Immature natural killer cell (primary cell): ENCODE measurements at regions not wholly inside any gene's neighbourhood (a gene's known extent, or its start where the extent isn't known, plus 50 kb on each side); places are given as distances from the start of the nearest gene placed in this dataset.

Source experiments
- DNase-seq, 3 donors: peaks; one replicate each; pipeline ENCODE4 v3.0.0; 2022; ENCODE audit warnings: mixed read lengths in 1 of 3
- H3K27ac Mint-ChIP-seq, 6 donors: one replicate each; pipeline ENCODE4 v1.8.0; 2020; ENCODE audit warnings: mixed read lengths in 6 of 6, mild to moderate bottlenecking in 5 of 6, inconsistent platforms in 4 of 6, moderate library complexity in 3 of 6
- H3K27me3 Mint-ChIP-seq, 3 donors: one replicate each; pipeline ENCODE4 v1.8.0; 2020 to 2021; ENCODE audit warnings: low read depth in 3 of 3, mild to moderate bottlenecking in 3 of 3, mixed read lengths in 3 of 3, moderate library complexity in 3 of 3, inconsistent platforms in 1 of 3
- H3K36me3 Mint-ChIP-seq, 3 donors: one replicate each; pipeline ENCODE4 v1.8.0; 2020; ENCODE audit warnings: mixed read lengths in 3 of 3, inconsistent platforms in 2 of 3, mild to moderate bottlenecking in 2 of 3
- H3K4me1 Mint-ChIP-seq, 2 donors: one replicate each; pipeline ENCODE4 v1.8.0; 2020; ENCODE audit warnings: inconsistent platforms in 2 of 2, mild to moderate bottlenecking in 2 of 2, mixed read lengths in 2 of 2, moderate library complexity in 1 of 2
- H3K4me3 Mint-ChIP-seq, 5 donors: one replicate each; pipeline ENCODE4 v1.8.0; 2020; ENCODE audit warnings: mild to moderate bottlenecking in 5 of 5, mixed read lengths in 5 of 5, inconsistent platforms in 3 of 5, moderate library complexity in 3 of 5
- H3K9me3 Mint-ChIP-seq, 6 donors: one replicate each; pipeline ENCODE4 v1.8.0; 2020; ENCODE audit warnings: mild to moderate bottlenecking in 6 of 6, mixed read lengths in 6 of 6, inconsistent platforms in 4 of 6, moderate library complexity in 3 of 6

GRCh38 chr12:63226792-63227463 lies 75.9 kb upstream of the AVPR1A start:
- Mint-ChIP-seq H3K9me3 (peaks cover 0 to 12% (median 4%) of the 10 kb centered on the region in 6 donors), H3K4me1 (no peaks in the 10 kb centered on the region), H3K27ac (no peak overlapping the region), H3K4me3 (no peak overlapping the region), H3K27me3 (no peaks in the 10 kb centered on the region), H3K36me3 (no peaks in the 10 kb centered on the region)
- DNase-seq = no peak

GRCh38 chr12:63224396-63224795 lies 73.4 kb upstream of the AVPR1A start:
- DNase-seq = no peak
- no peaks in the 10 kb centered on the region for H3K36me3 Mint-ChIP-seq
- peaks cover 0 to 7% (median 4%) of the 10 kb centered on the region in 6 donors for H3K9me3 Mint-ChIP-seq
- H3K4me3 Mint-ChIP-seq = no peak overlapping the region
- no peaks in the 10 kb centered on the region for H3K4me1 Mint-ChIP-seq
- H3K27me3 Mint-ChIP-seq = no peaks in the 10 kb centered on the region
- no peak overlapping the region for H3K27ac Mint-ChIP-seq

DNA sequence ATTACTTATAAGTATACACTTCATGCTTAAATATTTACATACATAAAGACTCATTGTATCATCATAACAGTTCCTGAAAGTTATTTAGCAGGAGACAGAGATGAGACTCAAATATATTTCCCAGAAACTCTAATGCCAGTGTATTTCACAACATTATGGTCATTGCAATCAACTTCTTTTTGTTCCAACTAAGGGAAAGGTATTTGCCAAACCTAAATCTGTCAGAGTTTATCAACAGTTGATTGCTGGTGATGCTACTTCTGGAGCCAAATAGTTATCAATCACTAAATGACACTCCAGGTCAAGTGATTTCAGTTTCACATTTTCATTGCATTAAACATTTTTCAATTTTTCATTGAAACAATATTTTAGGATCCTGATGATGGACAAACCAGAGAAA lies 72.1 kb upstream of the AVPR1A start:
- no peak for DNase-seq
- Mint-ChIP-seq H3K4me3 (no peak overlapping the region), H3K36me3 (no peaks in the 10 kb centered on the region), H3K27me3 (no peaks in the 10 kb centered on the region), H3K4me1 (no peaks in the 10 kb centered on the region), H3K27ac (no peak overlapping the region), H3K9me3 (peaks cover 0 to 9% (median 2%) of the 10 kb centered on the region in 6 donors)

GRCh38 chr12:63222582-63222981 lies 71.6 kb upstream of the AVPR1A start:
- Mint-ChIP-seq H3K36me3 (no peaks in the 10 kb centered on the region), H3K27me3 (no peaks in the 10 kb centered on the region), H3K4me3 (no peak overlapping the region), H3K4me1 (no peaks in the 10 kb centered on the region), H3K9me3 (peaks cover 0 to 9% (median 2%) of the 10 kb centered on the region in 6 donors), H3K27ac (no peak overlapping the region)
- DNase-seq = no peak

DNA sequence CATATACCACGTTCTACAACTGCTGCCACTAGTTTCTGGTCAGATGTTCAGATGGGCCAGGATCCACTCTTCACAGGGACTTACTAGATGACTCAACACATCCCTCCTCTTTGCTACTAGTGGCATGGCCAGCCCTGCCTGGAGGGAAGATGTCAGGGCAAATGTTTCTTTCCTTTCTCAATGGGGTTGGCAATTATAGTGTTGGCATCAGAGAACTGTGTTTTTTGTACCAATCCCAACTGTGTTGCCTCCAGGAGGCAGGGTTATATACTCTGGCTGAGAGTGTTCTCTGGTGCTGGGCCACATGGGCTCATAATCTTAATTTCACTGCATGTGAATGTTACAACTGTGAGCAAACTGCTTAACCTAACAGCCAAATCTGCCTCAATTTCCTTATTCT lies 69.9 kb upstream of the AVPR1A start:
- DNase-seq = no peak
- Mint-ChIP-seq H3K4me1 (no peaks in the 10 kb centered on the region), H3K36me3 (no peaks in the 10 kb centered on the region), H3K4me3 (no peak overlapping the region), H3K27ac (no peak overlapping the region), H3K9me3 (peaks cover 0 to 9% (median 4%) of the 10 kb centered on the region in 6 donors), H3K27me3 (no peaks in the 10 kb centered on the region)

DNA sequence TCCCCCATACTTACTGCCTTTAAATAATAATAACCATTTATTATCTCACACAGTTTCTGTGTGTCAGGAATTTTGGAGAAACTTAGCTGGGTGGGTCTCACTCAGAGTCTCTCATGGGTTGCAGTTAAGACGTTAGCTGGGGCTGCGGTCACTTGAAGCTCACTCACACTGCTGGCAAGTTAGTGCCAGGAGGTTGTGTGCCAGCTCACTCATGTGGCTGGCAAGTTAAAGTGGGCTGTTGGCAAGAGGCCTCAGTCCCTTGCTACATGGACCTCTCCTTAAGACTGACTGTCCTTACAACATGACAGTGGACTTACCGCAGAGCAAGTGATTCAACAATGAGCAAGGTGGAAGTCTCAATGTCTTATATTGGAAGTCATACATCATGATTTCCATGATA lies 61.3 kb upstream of the AVPR1A start:
- no peaks in the 10 kb centered on the region for H3K36me3 Mint-ChIP-seq
- H3K4me1 Mint-ChIP-seq = no peaks in the 10 kb centered on the region
- H3K27ac Mint-ChIP-seq = no peak overlapping the region
- H3K9me3 Mint-ChIP-seq = peaks cover 0 to 16% (median under 1%) of the 10 kb centered on the region in 6 donors
- no peak for DNase-seq
- no peak overlapping the region for H3K4me3 Mint-ChIP-seq
- peaks cover 0 to 2% (median 0%) of the 10 kb centered on the region in 3 donors for H3K27me3 Mint-ChIP-seq

DNA sequence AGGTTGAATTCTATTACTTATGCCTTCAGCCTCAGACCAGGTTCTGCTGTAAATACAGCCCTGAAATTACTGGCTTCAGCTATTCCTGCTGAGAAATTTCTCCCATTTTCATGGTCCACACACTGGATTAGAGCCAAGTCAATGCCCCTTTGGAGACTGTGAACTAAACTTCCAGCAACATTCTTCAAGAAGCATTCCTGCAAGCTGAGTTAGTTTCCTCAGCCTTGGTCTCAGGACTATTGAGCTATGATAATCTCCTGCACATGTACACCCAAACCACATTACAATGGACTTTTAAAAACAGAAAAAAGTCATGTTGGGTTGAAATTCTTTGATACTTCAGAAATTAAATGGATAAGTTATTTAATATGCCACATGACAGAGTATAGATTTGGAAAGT lies 58.0 kb upstream of the AVPR1A start:
- H3K27ac Mint-ChIP-seq = no peak overlapping the region
- no peak overlapping the region for H3K4me3 Mint-ChIP-seq
- no peak for DNase-seq
- H3K27me3 Mint-ChIP-seq = peaks cover 0 to 2% (median 0%) of the 10 kb centered on the region in 3 donors
- H3K36me3 Mint-ChIP-seq = no peaks in the 10 kb centered on the region
- peaks cover 0 to 12% (median 3%) of the 10 kb centered on the region in 6 donors for H3K9me3 Mint-ChIP-seq
- no peaks in the 10 kb centered on the region for H3K4me1 Mint-ChIP-seq

DNA sequence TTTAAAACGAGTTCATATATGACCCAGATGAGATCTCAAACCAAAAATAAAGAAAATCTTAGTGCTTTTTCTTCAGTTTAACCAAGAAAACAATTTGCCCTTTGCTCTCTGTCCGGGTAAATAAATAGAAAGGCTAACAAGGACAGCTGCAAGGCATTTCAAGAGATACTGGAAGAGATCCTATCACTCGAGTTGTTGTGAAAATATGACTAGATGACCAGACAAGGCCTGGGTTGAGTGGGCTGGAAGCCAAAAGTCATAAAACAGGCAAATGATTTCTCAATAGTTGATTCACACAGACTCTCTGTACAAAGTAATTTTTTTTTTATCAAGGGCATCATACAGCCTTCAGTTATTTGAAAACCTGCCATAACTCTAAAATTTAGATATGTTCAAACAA lies 55.9 kb upstream of the AVPR1A start:
- H3K4me3 Mint-ChIP-seq = no peak overlapping the region
- H3K4me1 Mint-ChIP-seq = no peaks in the 10 kb centered on the region
- no peak for DNase-seq
- H3K27me3 Mint-ChIP-seq = peaks cover 0 to under 1% (median 0%) of the 10 kb centered on the region in 3 donors
- peaks cover 0 to 7% (median 2%) of the 10 kb centered on the region in 6 donors for H3K9me3 Mint-ChIP-seq
- H3K36me3 Mint-ChIP-seq = no peaks in the 10 kb centered on the region
- H3K27ac Mint-ChIP-seq = no peak overlapping the region

- no peaks in the 10 kb centered on the region for H3K36me3 Mint-ChIP-seq
- H3K9me3 Mint-ChIP-seq = peaks cover 0 to 7% (median 2%) of the 10 kb centered on the region in 6 donors
- H3K4me1 Mint-ChIP-seq = no peaks in the 10 kb centered on the region
- no peak overlapping the region for H3K4me3 Mint-ChIP-seq
- no peaks in the 10 kb centered on the region for H3K27me3 Mint-ChIP-seq
- no peak overlapping the region for H3K27ac Mint-ChIP-seq
- no peak for DNase-seq
Measured at GRCh38 chr12:63206494-63206893, 55.5 kb upstream of the AVPR1A start.
